ENCODE measurements at regions not wholly inside any gene's neighbourhood (a gene's known extent, or its start where the extent isn't known, plus 50 kb on each side); places are given as distances from the start of the nearest gene placed in this dataset.

GRCh38 chr11:86124251-86125233 is 55.7 kb upstream of the PICALM start:
- intact Hi-C loops (cut with DNase I): no loop called here
- no peaks in the 10 kb centered on the region for H3K9me3 ChIP-seq
- peaks cover 8% of the 10 kb centered on the region for H3K27me3 ChIP-seq
- no peaks in the 10 kb centered on the region for H3K36me3 ChIP-seq
- no peak overlapping the region for H3K27ac ChIP-seq
- no peaks in the 10 kb centered on the region for H3K4me1 ChIP-seq
- no peak overlapping the region for H3K4me3 ChIP-seq
- TF ChIP-seq, protein P1, sequence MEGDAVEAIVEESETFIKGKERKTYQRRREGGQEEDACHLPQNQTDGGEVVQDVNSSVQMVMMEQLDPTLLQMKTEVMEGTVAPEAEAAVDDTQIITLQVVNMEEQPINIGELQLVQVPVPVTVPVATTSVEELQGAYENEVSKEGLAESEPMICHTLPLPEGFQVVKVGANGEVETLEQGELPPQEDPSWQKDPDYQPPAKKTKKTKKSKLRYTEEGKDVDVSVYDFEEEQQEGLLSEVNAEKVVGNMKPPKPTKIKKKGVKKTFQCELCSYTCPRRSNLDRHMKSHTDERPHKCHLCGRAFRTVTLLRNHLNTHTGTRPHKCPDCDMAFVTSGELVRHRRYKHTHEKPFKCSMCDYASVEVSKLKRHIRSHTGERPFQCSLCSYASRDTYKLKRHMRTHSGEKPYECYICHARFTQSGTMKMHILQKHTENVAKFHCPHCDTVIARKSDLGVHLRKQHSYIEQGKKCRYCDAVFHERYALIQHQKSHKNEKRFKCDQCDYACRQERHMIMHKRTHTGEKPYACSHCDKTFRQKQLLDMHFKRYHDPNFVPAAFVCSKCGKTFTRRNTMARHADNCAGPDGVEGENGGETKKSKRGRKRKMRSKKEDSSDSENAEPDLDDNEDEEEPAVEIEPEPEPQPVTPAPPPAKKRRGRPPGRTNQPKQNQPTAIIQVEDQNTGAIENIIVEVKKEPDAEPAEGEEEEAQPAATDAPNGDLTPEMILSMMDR (IDR thresholded peaks at IDR 0.05): no peak
- H3K9ac ChIP-seq (ENCODE audit: low read depth in 2 of 2, low read length in 2 of 2): no peak overlapping the region
- no peak for DNase-seq

DNA sequence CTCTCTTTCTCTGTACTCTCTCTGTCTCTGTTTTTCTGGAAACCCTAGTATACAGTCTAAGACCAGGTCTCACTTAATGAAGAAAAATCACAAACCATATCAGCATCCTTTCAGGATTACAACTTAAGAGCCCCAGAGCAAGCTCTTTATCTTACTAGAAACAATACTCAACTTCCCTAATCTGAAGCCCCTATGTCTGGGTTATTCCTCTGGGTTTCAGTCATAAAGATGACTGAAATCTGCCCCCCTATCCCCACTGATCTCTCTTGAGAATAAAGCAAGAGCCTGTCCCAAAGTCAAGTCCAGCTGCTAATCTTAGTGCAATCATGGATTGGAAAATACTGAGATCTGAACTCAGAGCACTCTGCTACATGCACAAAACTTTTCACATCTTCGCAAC is 53.9 kb upstream of the PICALM start:
- no peak for DNase-seq
- no peak overlapping the region for H3K4me3 ChIP-seq
- H3K27ac ChIP-seq: no peak overlapping the region
- intact Hi-C loops (cut with DNase I): no loop called here
- H3K9ac ChIP-seq (ENCODE audit: low read depth in 2 of 2, low read length in 2 of 2): no peak overlapping the region
- no peaks in the 10 kb centered on the region for H3K36me3 ChIP-seq
- H3K9me3 ChIP-seq: no peaks in the 10 kb centered on the region
- no peaks in the 10 kb centered on the region for H3K4me1 ChIP-seq
- TF ChIP-seq, protein P1 (IDR thresholded peaks at IDR 0.05): no peak
- H3K27me3 ChIP-seq: no peaks in the 10 kb centered on the region

DNA sequence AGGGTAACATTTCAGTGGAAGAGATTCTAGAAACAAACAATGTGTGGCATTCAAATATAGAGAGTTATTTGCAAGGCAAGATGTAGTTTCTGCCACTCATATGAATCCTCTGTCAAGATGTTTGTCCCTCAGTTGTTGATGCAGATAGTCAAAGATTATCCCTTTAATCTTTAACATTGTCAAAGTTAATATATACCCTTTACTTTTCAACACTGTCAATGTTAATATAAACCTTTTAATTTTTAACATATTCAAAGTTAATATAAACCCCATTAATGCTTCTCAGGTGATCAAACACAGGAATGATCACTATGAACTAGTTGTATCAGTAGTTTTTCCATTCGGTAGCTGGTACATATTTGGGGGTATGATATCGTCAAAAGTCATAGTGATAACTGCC is 51.9 kb upstream of the PICALM start:
- no peak for DNase-seq
- Histone ChIP-seq H3K4me1 (no peaks in the 10 kb centered on the region), H3K27ac (no peak overlapping the region), H3K27me3 (no peaks in the 10 kb centered on the region), H3K36me3 (no peaks in the 10 kb centered on the region), H3K9me3 (no peaks in the 10 kb centered on the region), H3K9ac (ENCODE audit: low read depth in 2 of 2, low read length in 2 of 2) (no peak overlapping the region), H3K4me3 (no peak overlapping the region)
- TF ChIP-seq, protein P1 (IDR thresholded peaks at IDR 0.05): no peak
- intact Hi-C loops (cut with DNase I): no loop called here

- H3K9me3 ChIP-seq: no peaks in the 10 kb centered on the region
- no peak overlapping the region for H3K27ac ChIP-seq
- no peaks in the 10 kb centered on the region for H3K36me3 ChIP-seq
- H3K4me1 ChIP-seq: no peaks in the 10 kb centered on the region
- DNase-seq: no peak
- intact Hi-C loops (cut with DNase I): no loop called here
- no peak overlapping the region for H3K4me3 ChIP-seq
- no peak overlapping the region for H3K9ac ChIP-seq (ENCODE audit: low read depth in 2 of 2, low read length in 2 of 2)
- H3K27me3 ChIP-seq: no peaks in the 10 kb centered on the region
- TF ChIP-seq, protein P1 (IDR thresholded peaks at IDR 0.05): no peak
Observed at GRCh38 chr11:86119906-86120305, 51.0 kb upstream of the PICALM start.

GRCh38 chr11:86119077-86119476 is 50.2 kb upstream of the PICALM start:
- no peak overlapping the region for H3K9ac ChIP-seq (ENCODE audit: low read depth in 2 of 2, low read length in 2 of 2)
- no peaks in the 10 kb centered on the region for H3K9me3 ChIP-seq
- no peak overlapping the region for H3K27ac ChIP-seq
- no peaks in the 10 kb centered on the region for H3K36me3 ChIP-seq
- no peaks in the 10 kb centered on the region for H3K4me1 ChIP-seq
- no peak overlapping the region for H3K4me3 ChIP-seq
- intact Hi-C loops (cut with DNase I): no loop called here
- no peak for DNase-seq
- H3K27me3 ChIP-seq: no peaks in the 10 kb centered on the region
- TF ChIP-seq, protein P1 (IDR thresholded peaks at IDR 0.05): no peak

All from colonic mucosa (tissue), 4 donors.